Testis (tissue), 2 donors: ENCODE measurements at regions not wholly inside any gene's neighbourhood (a gene's known extent, or its start where the extent isn't known, plus 50 kb on each side); places are given as distances from the start of the nearest gene placed in this dataset.

Experiments used
- POLR2A ChIP-seq: fragments of 450-650 bp; IDR thresholded peaks from one replicate; pipeline ENCODE4 v1.6.1; 2017; ENCODE audit warnings: antibody characterized with exemption, mild to moderate bottlenecking, moderate library complexity
- TF ChIP-seq, protein P1 (sequence below), 3 experiments: fragments of 450-650 bp in 2 of 3; fragments of 200-600 bp in 1 of 3; sonication (generic) in 1 of 3; IDR thresholded peaks; one replicate each; pipeline ENCODE4 v1.5.1; 2016 to 2019; ENCODE audit warnings: antibody characterized with exemption in 3 of 3, mild to moderate bottlenecking in 2 of 3, moderate library complexity in 1 of 3

- TF ChIP-seq, protein P1, sequence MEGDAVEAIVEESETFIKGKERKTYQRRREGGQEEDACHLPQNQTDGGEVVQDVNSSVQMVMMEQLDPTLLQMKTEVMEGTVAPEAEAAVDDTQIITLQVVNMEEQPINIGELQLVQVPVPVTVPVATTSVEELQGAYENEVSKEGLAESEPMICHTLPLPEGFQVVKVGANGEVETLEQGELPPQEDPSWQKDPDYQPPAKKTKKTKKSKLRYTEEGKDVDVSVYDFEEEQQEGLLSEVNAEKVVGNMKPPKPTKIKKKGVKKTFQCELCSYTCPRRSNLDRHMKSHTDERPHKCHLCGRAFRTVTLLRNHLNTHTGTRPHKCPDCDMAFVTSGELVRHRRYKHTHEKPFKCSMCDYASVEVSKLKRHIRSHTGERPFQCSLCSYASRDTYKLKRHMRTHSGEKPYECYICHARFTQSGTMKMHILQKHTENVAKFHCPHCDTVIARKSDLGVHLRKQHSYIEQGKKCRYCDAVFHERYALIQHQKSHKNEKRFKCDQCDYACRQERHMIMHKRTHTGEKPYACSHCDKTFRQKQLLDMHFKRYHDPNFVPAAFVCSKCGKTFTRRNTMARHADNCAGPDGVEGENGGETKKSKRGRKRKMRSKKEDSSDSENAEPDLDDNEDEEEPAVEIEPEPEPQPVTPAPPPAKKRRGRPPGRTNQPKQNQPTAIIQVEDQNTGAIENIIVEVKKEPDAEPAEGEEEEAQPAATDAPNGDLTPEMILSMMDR (IDR thresholded peaks at IDR 0.05) = no peak
- no peak for TF ChIP-seq POLR2A
Measured at GRCh38 chr11:134505125-134505524, 93.1 kb upstream of the B3GAT1 start.
